H1 (cell line): ENCODE measurements at regions not wholly inside any gene's neighbourhood (a gene's known extent, or its start where the extent isn't known, plus 50 kb on each side); places are given as distances from the start of the nearest gene placed in this dataset.

Experiments used
- CTCF ChIA-PET: fragments of 300-600 bp; sonication (Branson Sonifier 250); formaldehyde crosslinking; loops from one replicate; lab custom pipeline; 2021; ENCODE audit not compliant: partially characterized antibody; lab: Charles Lee
- POLR2A ChIA-PET: fragments of 300-600 bp; sonication (Branson Sonifier 250); formaldehyde crosslinking; loops from one replicate; lab custom pipeline; 2021; ENCODE audit warnings: inconsistent platforms; ENCODE audit not compliant: partially characterized antibody; lab: Charles Lee
- DNase-seq, 2 experiments: peaks; one replicate each; pipeline versions ENCODE4 v3.0.0 to v3.0.0-alpha.2; 2010 to 2022; ENCODE audit warnings: low spot score in 2 of 2, low read depth in 1 of 2, mixed read lengths in 1 of 2
- FAIRE-seq: peaks from 2 replicates; lab custom pipeline; 2011; peaks lifted over from hg19 to GRCh38; lab: Jason Lieb, UNC
- H2AFZ ChIP-seq: 2 replicates; pipeline ENCODE4 v1.8.1; 2012; ENCODE audit warnings: low read length, inconsistent platforms
- H2AK5ac ChIP-seq: 2 replicates; pipeline ENCODE4 v1.6.1; 2013; ENCODE audit warnings: low read depth, low read length
- H2BK120ac ChIP-seq: replicated peaks from 2 replicates; pipeline ENCODE3; 2013; ENCODE audit warnings: low read depth, low read length, inconsistent platforms
- H2BK12ac ChIP-seq: 2 replicates; pipeline ENCODE4 v1.6.1; 2013; ENCODE audit warnings: low read depth, low read length
- H2BK15ac ChIP-seq: 2 replicates; pipeline ENCODE4 v1.6.1; 2013; ENCODE audit warnings: low read length
- H2BK20ac ChIP-seq: 2 replicates; pipeline ENCODE4 v1.6.1; 2013; ENCODE audit warnings: low read length
- H2BK5ac ChIP-seq: 2 replicates; pipeline ENCODE4 v1.6.1; 2013; ENCODE audit warnings: low read depth, low read length
- H3K14ac ChIP-seq: 2 replicates; pipeline ENCODE4 v1.6.1; 2013; ENCODE audit warnings: inconsistent platforms; ENCODE audit not compliant: insufficient read length
- H3K18ac ChIP-seq: 2 replicates; pipeline ENCODE4 v1.6.1; 2013; ENCODE audit warnings: low read length; ENCODE audit errors: extremely low read depth
- H3K23ac ChIP-seq: 2 replicates; pipeline ENCODE4 v1.6.1; 2013; ENCODE audit warnings: inconsistent platforms; ENCODE audit not compliant: insufficient read length
- H3K23me2 ChIP-seq: 2 replicates; pipeline ENCODE4 v1.6.1; 2013; ENCODE audit warnings: low read depth, low read length
- H3K27ac ChIP-seq: 2 replicates; pipeline ENCODE4 v1.6.1; 2011; ENCODE audit warnings: low read depth, low read length, inconsistent platforms
- H3K27me3 ChIP-seq, 4 experiments: replicated peaks in 1 of 4; 1 replicate in 1 of 4; 2 replicates in 3 of 4; pipeline versions ENCODE4 v1.6.1 to v1.8.1; 2011 to 2013; ENCODE audit warnings: low read length in 3 of 4, mild to moderate bottlenecking in 3 of 4, inconsistent platforms in 2 of 4, mixed read lengths in 2 of 4, moderate library complexity in 1 of 4; ENCODE audit not compliant: control insufficient read depth in 3 of 4, insufficient read depth in 3 of 4; ENCODE audit errors: extremely low read depth in 1 of 4
- H3K36me3 ChIP-seq, 4 experiments: 2 replicates each; pipeline versions ENCODE4 v1.6.1 to v1.8.1; 2011 to 2013; ENCODE audit warnings: mild to moderate bottlenecking in 4 of 4, low read length in 3 of 4, moderate library complexity in 2 of 4, control low read depth in 1 of 4, inconsistent platforms in 1 of 4; ENCODE audit not compliant: insufficient read depth in 4 of 4, control insufficient read depth in 2 of 4
- H3K4ac ChIP-seq: replicated peaks from 2 replicates; pipeline ENCODE3; 2013; ENCODE audit warnings: low read length, low read depth, mixed read lengths, inconsistent platforms; ENCODE audit not compliant: insufficient read length
- H3K4me1 ChIP-seq, 4 experiments: replicated peaks in 1 of 4; 1 replicate in 1 of 4; 2 replicates in 3 of 4; pipeline versions ENCODE4 v1.6.1 to v1.8.1; 2011 to 2013; ENCODE audit warnings: low read length in 3 of 4, inconsistent platforms in 2 of 4, mixed read lengths in 1 of 4; ENCODE audit not compliant: insufficient read depth in 4 of 4, control insufficient read depth in 3 of 4
- H3K4me2 ChIP-seq, 2 experiments: 2 replicates each; pipeline versions ENCODE4 v1.6.1 to v1.8.1; 2011 to 2013; ENCODE audit warnings: low read depth in 2 of 2, low read length in 2 of 2, control low read depth in 1 of 2, inconsistent platforms in 1 of 2, mild to moderate bottlenecking in 1 of 2; ENCODE audit not compliant: insufficient read depth in 1 of 2
- H3K4me3 ChIP-seq, 4 experiments: fragments of 200-600, 300-600 bp in 1 of 4; sonication (generic), shearing (Covaris generic), sonication (Bioruptor Twin) in 1 of 4; 2 replicates each; pipeline versions ENCODE4 v1.5.1 to v1.8.1; 2011 to 2016; ENCODE audit warnings: low read length in 4 of 4, low read depth in 3 of 4, control low read depth in 2 of 4, inconsistent platforms in 2 of 4, mild to moderate bottlenecking in 2 of 4, mixed read lengths in 1 of 4, moderate library complexity in 1 of 4; ENCODE audit not compliant: insufficient read depth in 2 of 4; ENCODE audit errors: extremely low read depth in 1 of 4
- H3K56ac ChIP-seq: replicated peaks from 2 replicates; pipeline ENCODE3; 2013; ENCODE audit warnings: low read depth, mild to moderate bottlenecking, mixed read lengths, low read length, inconsistent platforms; ENCODE audit not compliant: insufficient read length
- H3K79me1 ChIP-seq: 2 replicates; pipeline ENCODE4 v1.6.1; 2013; ENCODE audit warnings: low read depth, low read length, control low read depth
- H3K79me2 ChIP-seq, 2 experiments: 2 replicates each; pipeline versions ENCODE4 v1.6.1 to v1.8.1; 2012 to 2013; ENCODE audit warnings: low read length in 2 of 2, mild to moderate bottlenecking in 2 of 2, inconsistent platforms in 1 of 2; ENCODE audit not compliant: insufficient read depth in 2 of 2, control insufficient read depth in 1 of 2
- H3K9ac ChIP-seq, 4 experiments: replicated peaks in 1 of 4; 1 replicate in 1 of 4; 2 replicates in 3 of 4; pipeline versions ENCODE4 v1.6.1 to v1.8.1; 2011 to 2013; ENCODE audit warnings: low read depth in 3 of 4, low read length in 3 of 4, control low read depth in 2 of 4, mild to moderate bottlenecking in 2 of 4, moderate library complexity in 2 of 4, inconsistent platforms in 1 of 4; ENCODE audit errors: extremely low read depth in 1 of 4
- H3K9me3 ChIP-seq, 2 experiments: 2 replicates each; pipeline versions ENCODE4 v1.6.1 to v1.8.1; 2012 to 2013; ENCODE audit warnings: mild to moderate bottlenecking in 2 of 2, moderate library complexity in 2 of 2, control low read depth in 1 of 2, inconsistent platforms in 1 of 2, low read depth in 1 of 2, low read length in 1 of 2, mixed read lengths in 1 of 2; ENCODE audit not compliant: insufficient read depth in 2 of 2
- H4K20me1 ChIP-seq, 2 experiments: replicated peaks in 1 of 2; 2 replicates each; pipeline versions ENCODE3 to v1.8.1; 2011 to 2013; ENCODE audit warnings: inconsistent platforms in 2 of 2, low read length in 2 of 2, mild to moderate bottlenecking in 1 of 2; ENCODE audit not compliant: insufficient read depth in 2 of 2, control insufficient read depth in 1 of 2
- H4K5ac ChIP-seq: 2 replicates; pipeline ENCODE4 v1.6.1; 2013; ENCODE audit warnings: low read length, low read depth, mixed read lengths, inconsistent platforms; ENCODE audit not compliant: insufficient read length
- H4K8ac ChIP-seq: 2 replicates; pipeline ENCODE4 v1.8.0; 2013; ENCODE audit warnings: mild to moderate bottlenecking, moderate library complexity, low read length, inconsistent platforms; ENCODE audit not compliant: insufficient read depth; ENCODE audit errors: extremely low read depth
- H4K91ac ChIP-seq: replicated peaks from 2 replicates; pipeline ENCODE3; 2013; ENCODE audit warnings: low read length, mixed read lengths, inconsistent platforms; ENCODE audit not compliant: insufficient read length
- HDAC2 ChIP-seq, 2 experiments: fragments of 300-600 bp in 1 of 2; sonication (generic) in 1 of 2; IDR thresholded peaks; 2 replicates each; pipeline ENCODE4 v1.6.1; 2011 to 2012; ENCODE audit warnings: low read depth in 2 of 2, low read length in 2 of 2, mild to moderate bottlenecking in 2 of 2, moderate library complexity in 2 of 2, borderline replicate concordance in 1 of 2, inconsistent platforms in 1 of 2
- KDM1A ChIP-seq: fragments of 200-600, 300-600 bp; sonication (generic); IDR thresholded peaks from 2 replicates; pipeline ENCODE4 v1.7.1; 2016; ENCODE audit warnings: mild to moderate bottlenecking, low read length, borderline replicate concordance
- KDM5A ChIP-seq: fragments of 200-600 bp; IDR thresholded peaks from 2 replicates; pipeline ENCODE4 v1.7.1; 2012; ENCODE audit warnings: mild to moderate bottlenecking, low read length, inconsistent platforms, mixed read lengths
- RAD21 ChIP-seq, 2 experiments: IDR thresholded peaks in 1 of 2; conservative IDR thresholded peaks in 1 of 2; 2 replicates each; pipeline ENCODE4 v1.6.1; 2011; ENCODE audit warnings: low read depth in 2 of 2, low read length in 2 of 2, improper control_type of control experiment in 1 of 2, inconsistent platforms in 1 of 2, mild to moderate bottlenecking in 1 of 2, moderate library complexity in 1 of 2
- SP1 ChIP-seq: IDR thresholded peaks from 2 replicates; pipeline ENCODE4 v1.6.1; 2011; ENCODE audit warnings: low read depth, low read length
- TEAD4 ChIP-seq: IDR thresholded peaks from 2 replicates; pipeline ENCODE4 v1.6.1; 2012; ENCODE audit warnings: low read depth, low read length, inconsistent platforms, mixed read lengths
- WGBS, 2 experiments: shearing (Covaris generic) in 1 of 2; methylation state at CpG; one replicate each; pipeline versions ENCODE4 v1.1.6 to v1.1.7; 2013 to 2015; ENCODE audit warnings: low lambda C conversion rate in 2 of 2, mixed read lengths in 2 of 2, inconsistent platforms in 1 of 2, low coverage in 1 of 2, missing lambda C conversion rate in 1 of 2; ENCODE audit not compliant: insufficient replicate concordance in 2 of 2, insufficient coverage in 1 of 2, insufficient read length in 1 of 2; ENCODE audit errors: extremely low coverage in 1 of 2, missing lambda C conversion rate in 1 of 2; 5-methylcytosine and 5-hydroxymethylcytosine counted together

DNA sequence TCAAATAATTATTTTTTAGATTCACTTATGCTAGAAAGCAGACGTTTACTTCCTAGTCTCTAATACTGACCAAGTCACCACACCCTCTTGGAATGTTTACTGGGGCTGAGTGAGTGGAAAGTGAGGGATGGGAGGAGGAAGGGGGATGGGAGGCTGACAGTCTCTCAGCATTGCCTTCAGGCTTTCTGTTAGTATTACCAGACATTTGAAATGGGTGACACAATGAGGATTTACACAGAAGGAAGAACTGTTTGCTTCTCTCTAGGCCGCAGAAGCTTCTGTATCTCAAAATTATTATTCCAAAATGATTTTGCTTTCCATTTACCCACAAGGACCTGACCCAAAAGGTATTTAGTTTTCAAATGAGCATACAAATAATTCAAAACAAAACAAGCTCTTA, 232.8 kb upstream of the ZNF608 start:
- no peak overlapping the region; the same call in 1 of the 2 replicates for H2BK12ac ChIP-seq
- no peak overlapping the region for H4K8ac ChIP-seq
- H3K79me2 ChIP-seq, result no peaks in the 10 kb centered on the region
- H2BK20ac ChIP-seq, result 0 out of 2 replicates have a peak overlapping the region, but pooled peaks have one; percentile 36
- H3K4me1 ChIP-seq, result peaks cover 0 to 26% (median 10%) of the 10 kb centered on the region in 4 experiments; a peak in 5 of 7 replicates
- no peak overlapping the region for H3K9ac ChIP-seq
- TF ChIP-seq SP1 (0 out of 2 replicates have a peak, but pooled peaks have one; percentile 38), RAD21 (IDR thresholded peaks at IDR 0.05 in 1 of 2, conservative IDR thresholded peaks at IDR 0.05 in 1 of 2; ENCODE audit: low read depth in 2 of 2, low read length in 2 of 2) (peak in 1 of 2 experiments; percentile 9; a peak in 1 of 4 replicates), KDM5A (no peak), TEAD4 (0 out of 2 replicates have a peak, but pooled peaks have one; percentile 62), KDM1A (peak; percentile 38; the same call in 1 of the 2 replicates), HDAC2 (IDR thresholded peaks at IDR 0.05; ENCODE audit: borderline replicate concordance in 1 of 2, low read depth in 2 of 2, low read length in 2 of 2) (0 out of 4 replicates have a peak, but pooled peaks of 1 of the 2 experiments have one; percentile 6)
- no peaks in the 10 kb centered on the region for H3K27me3 ChIP-seq
- ChIA-PET POLR2A (interaction anchor here (1.2 kb wide), 1 partner anchor 29 kb away, joined by 3 read pairs; no protein-coding TSS in a partner anchor), CTCF (no interaction called here)
- H3K18ac ChIP-seq, result no peak overlapping the region; the same call in 1 of the 2 replicates
- H3K79me1 ChIP-seq, result no peaks in the 10 kb centered on the region
- H3K23me2 ChIP-seq, result no peaks in the 10 kb centered on the region
- H3K27ac ChIP-seq, result no peak overlapping the region
- no peak overlapping the region for H2AK5ac ChIP-seq
- H4K91ac ChIP-seq, result no peak overlapping the region
- H4K20me1 ChIP-seq, result no peaks in the 10 kb centered on the region
- peak overlapping the region in 1 of 4 experiments; percentile 32; a peak in 1 of 8 replicates for H3K4me3 ChIP-seq
- H3K14ac ChIP-seq, result no peak overlapping the region
- 38% methylated on average over 2 of the region's 2 CpGs; no CpG with 5 or more reads in 1 of the 2 experiments for WGBS, 2 experiments
- DNase-seq (no peak), FAIRE-seq (peak; percentile 91)
- H3K9me3 ChIP-seq, result peaks cover 24 to 29% of the 10 kb centered on the region in 2 experiments
- H4K5ac ChIP-seq, result peak overlapping the region; percentile 84
- H2AFZ ChIP-seq, result no peak overlapping the region
- H2BK120ac ChIP-seq, result peak overlapping the region; percentile 50
- H2BK5ac ChIP-seq, result peak overlapping the region; percentile 41; the same call in 1 of the 2 replicates
- H3K4ac ChIP-seq, result no peak overlapping the region
- H3K23ac ChIP-seq, result no peak overlapping the region
- peak overlapping the region; percentile 12 to 39; a peak in 1 of 4 replicates for H3K4me2 ChIP-seq
- H2BK15ac ChIP-seq, result no peak overlapping the region
- no peak overlapping the region for H3K56ac ChIP-seq
- peaks cover 0 to 22% (median 1%) of the 10 kb centered on the region in 4 experiments; a peak in 4 of 8 replicates for H3K36me3 ChIP-seq
